ENCODE measurements at regions not wholly inside any gene's neighbourhood (a gene's known extent, or its start where the extent isn't known, plus 50 kb on each side); places are given as distances from the start of the nearest gene placed in this dataset.

DNA sequence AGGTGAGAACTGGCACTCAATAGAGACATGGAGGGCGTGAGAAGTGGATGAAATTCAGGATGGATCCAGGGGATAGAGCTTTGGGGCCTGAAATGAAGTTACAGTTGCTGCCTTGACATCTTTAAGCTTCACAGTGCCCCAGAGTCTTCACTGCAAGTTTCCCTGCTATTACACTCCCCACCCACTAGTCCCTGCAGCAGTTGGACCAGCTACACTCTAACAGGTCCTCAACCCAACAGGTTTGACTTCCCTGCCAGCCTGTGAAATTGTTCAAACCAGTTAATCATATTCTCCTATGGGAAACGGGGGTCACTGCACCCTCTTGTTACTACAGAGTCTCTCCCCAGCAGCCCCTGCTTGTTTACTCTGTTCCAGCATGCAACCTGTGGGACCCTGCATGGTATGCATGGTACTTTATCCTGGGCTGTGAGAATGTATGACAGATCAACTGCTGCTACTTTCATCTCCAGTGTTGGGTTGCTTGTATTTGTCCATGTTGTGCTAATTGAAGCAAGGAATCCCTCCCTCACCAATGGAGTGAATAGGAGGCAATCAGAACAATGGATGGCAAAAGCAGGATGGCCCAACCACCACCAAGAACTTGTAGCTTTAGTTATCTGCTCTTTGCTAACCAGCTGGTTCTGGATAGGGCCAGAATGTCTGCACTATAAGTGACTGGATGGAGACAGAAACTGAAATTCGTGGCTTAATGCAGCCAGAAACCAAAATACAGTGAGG, 314.2 kb downstream of the OLFM4 start:
- Histone ChIP-seq H3K36me3 (ENCODE audit: control insufficient read depth in 2 of 2, extremely low read depth in 1 of 2, insufficient read depth in 2 of 2, low read length in 2 of 2) (no peaks in the 10 kb centered on the region), H3K27me3 (ENCODE audit: control insufficient read depth in 2 of 2, insufficient read depth in 2 of 2, low read length in 2 of 2) (no peaks in the 10 kb centered on the region), H4K20me1 (replicated peaks; ENCODE audit: control insufficient read depth, extremely low read depth, insufficient read depth, low read length) (no peaks in the 10 kb centered on the region), H3K79me2 (ENCODE audit: control insufficient read depth, insufficient read depth, low read length) (no peaks in the 10 kb centered on the region), H3K9me1 (replicated peaks; ENCODE audit: control insufficient read depth, extremely low read depth, insufficient read depth, low read length) (no peaks in the 10 kb centered on the region), H3K27ac (ENCODE audit: insufficient read depth, low read depth, low read length) (no peak overlapping the region), H3K4me2 (ENCODE audit: insufficient read depth, low read length) (no peak overlapping the region), H3K9me3 (replicated peaks; ENCODE audit: control insufficient read depth, insufficient read depth, low read length) (peaks cover 8% of the 10 kb centered on the region), H3K9ac (replicated peaks; ENCODE audit: extremely low read depth, insufficient read depth, low read length) (no peak overlapping the region), H2AFZ (ENCODE audit: low read depth, low read length) (no peak overlapping the region), H3K4me3 (replicated peaks in 1 of 3; ENCODE audit: insufficient read depth in 1 of 3, low read depth in 1 of 3, low read length in 3 of 3) (no peak overlapping the region), H3K4me1 (ENCODE audit: control insufficient read depth, extremely low read depth, insufficient read depth, low read length) (no peaks in the 10 kb centered on the region)
- ChIA-PET POLR2A (no interaction called here), CTCF (no interaction called here)
- dilution Hi-C loops (cut with MboI; ENCODE audit: extremely low pct_ligation_motif_present, low sequenced_read_pairs) (no loop called here), intact Hi-C loops (cut with micrococcal nuclease) (no loop called here)
- no peak for DNase-seq (ENCODE audit: low read depth, low spot score)
- no TSS peak for BruUV-seq (replicated peaks)
- FAIRE-seq, result no peak
- TF ChIP-seq, protein P1, sequence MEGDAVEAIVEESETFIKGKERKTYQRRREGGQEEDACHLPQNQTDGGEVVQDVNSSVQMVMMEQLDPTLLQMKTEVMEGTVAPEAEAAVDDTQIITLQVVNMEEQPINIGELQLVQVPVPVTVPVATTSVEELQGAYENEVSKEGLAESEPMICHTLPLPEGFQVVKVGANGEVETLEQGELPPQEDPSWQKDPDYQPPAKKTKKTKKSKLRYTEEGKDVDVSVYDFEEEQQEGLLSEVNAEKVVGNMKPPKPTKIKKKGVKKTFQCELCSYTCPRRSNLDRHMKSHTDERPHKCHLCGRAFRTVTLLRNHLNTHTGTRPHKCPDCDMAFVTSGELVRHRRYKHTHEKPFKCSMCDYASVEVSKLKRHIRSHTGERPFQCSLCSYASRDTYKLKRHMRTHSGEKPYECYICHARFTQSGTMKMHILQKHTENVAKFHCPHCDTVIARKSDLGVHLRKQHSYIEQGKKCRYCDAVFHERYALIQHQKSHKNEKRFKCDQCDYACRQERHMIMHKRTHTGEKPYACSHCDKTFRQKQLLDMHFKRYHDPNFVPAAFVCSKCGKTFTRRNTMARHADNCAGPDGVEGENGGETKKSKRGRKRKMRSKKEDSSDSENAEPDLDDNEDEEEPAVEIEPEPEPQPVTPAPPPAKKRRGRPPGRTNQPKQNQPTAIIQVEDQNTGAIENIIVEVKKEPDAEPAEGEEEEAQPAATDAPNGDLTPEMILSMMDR (IDR thresholded peaks at IDR 0.05; ENCODE audit: extremely low read depth in 1 of 2, insufficient read depth in 1 of 2, low read depth in 1 of 2, low read length in 2 of 2), result no peak
- TF ChIP-seq FOS (IDR thresholded peaks at IDR 0.05; ENCODE audit: borderline replicate concordance, insufficient read depth, low read length) (no peak), GATA2 (IDR thresholded peaks at IDR 0.05; ENCODE audit: insufficient read depth, insufficient read length, low read depth, low read length) (no peak), POLR2AphosphoS5 (IDR thresholded peaks at IDR 0.05; ENCODE audit: insufficient read depth, low read depth, low read length) (no peak), JUN (IDR thresholded peaks at IDR 0.05; ENCODE audit: borderline replicate concordance, insufficient read depth, insufficient read length, low read depth) (no peak), POLR2A (IDR thresholded peaks at IDR 0.05; ENCODE audit: low read depth, low read length) (no peak)
